ENCODE measurements at regions not wholly inside any gene's neighbourhood (a gene's known extent, or its start where the extent isn't known, plus 50 kb on each side); places are given as distances from the start of the nearest gene placed in this dataset.

DNA sequence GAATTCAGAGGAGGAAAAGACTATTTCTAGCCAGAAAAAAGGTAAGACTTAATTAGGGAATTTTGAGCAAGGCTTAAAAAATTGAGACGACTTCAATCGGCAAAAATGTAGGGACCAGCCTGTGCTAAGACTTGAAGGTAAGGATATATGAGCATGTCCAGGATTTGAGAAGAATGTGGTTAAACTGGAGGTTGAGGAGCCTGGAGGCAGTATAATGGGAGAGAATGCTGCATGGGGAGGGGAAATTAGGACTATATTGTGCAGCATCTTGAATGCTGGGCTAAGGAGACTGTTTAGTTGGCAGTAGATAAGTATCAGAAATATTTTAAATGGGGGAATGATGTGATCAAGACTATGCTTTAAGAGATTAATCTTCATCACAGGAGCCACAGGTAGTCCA is 53.1 kb upstream of the PCGF5 start:
- H4K20me1 ChIP-seq (ENCODE audit: insufficient read depth, low read length), result no peaks in the 10 kb centered on the region

DNA sequence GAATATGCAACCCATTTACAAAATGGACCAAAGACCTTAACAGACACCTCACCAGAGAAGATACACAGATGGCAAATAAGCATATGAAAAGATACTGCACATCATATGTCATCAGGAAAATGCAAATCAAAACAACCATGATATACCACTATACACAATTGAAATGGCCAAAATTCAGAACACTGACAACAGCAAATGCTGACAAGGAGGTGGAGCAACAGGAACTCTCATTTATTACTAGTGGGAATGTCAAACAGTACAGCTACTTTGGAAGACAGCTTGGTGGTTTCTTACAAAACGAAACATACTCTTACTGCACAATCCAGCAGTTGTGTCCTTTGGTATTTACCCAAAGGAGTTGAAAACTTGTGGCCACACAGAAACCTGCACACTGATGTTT is 50.0 kb upstream of the PCGF5 start:
- H3K79me2 ChIP-seq (ENCODE audit: low read length), result peaks cover 96% of the 10 kb centered on the region
- no peak for DNase-seq
- no peaks in the 10 kb centered on the region for H3F3A ChIP-seq (ENCODE audit: insufficient read depth, low read length)
- H3K36me3 ChIP-seq (replicated peaks; ENCODE audit: insufficient read depth, low read length), result no peaks in the 10 kb centered on the region
- H3K9ac ChIP-seq (ENCODE audit: low read length), result no peak overlapping the region
- no peaks in the 10 kb centered on the region for H4K20me1 ChIP-seq (ENCODE audit: insufficient read depth, low read length)
- H3K4me3 ChIP-seq (ENCODE audit: low read length), result no peak overlapping the region
- no peak overlapping the region for H2AFZ ChIP-seq (ENCODE audit: low read length)
- H3K27ac ChIP-seq (ENCODE audit: low read length), result no peak overlapping the region
- no peak for TF ChIP-seq EZH2 (optimal IDR thresholded peaks at IDR 0.05; ENCODE audit: low read depth, low read length)
- TF ChIP-seq EZH2phosphoT487 (IDR thresholded peaks at IDR 0.05; ENCODE audit: low read length), result no peak
- TF ChIP-seq, protein P1, sequence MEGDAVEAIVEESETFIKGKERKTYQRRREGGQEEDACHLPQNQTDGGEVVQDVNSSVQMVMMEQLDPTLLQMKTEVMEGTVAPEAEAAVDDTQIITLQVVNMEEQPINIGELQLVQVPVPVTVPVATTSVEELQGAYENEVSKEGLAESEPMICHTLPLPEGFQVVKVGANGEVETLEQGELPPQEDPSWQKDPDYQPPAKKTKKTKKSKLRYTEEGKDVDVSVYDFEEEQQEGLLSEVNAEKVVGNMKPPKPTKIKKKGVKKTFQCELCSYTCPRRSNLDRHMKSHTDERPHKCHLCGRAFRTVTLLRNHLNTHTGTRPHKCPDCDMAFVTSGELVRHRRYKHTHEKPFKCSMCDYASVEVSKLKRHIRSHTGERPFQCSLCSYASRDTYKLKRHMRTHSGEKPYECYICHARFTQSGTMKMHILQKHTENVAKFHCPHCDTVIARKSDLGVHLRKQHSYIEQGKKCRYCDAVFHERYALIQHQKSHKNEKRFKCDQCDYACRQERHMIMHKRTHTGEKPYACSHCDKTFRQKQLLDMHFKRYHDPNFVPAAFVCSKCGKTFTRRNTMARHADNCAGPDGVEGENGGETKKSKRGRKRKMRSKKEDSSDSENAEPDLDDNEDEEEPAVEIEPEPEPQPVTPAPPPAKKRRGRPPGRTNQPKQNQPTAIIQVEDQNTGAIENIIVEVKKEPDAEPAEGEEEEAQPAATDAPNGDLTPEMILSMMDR (IDR thresholded peaks at IDR 0.05; ENCODE audit: low read length), result no peak
- H3K27me3 ChIP-seq (replicated peaks; ENCODE audit: insufficient read depth, low read length), result no peaks in the 10 kb centered on the region
- H3K4me1 ChIP-seq (ENCODE audit: low read length), result no peaks in the 10 kb centered on the region
- no peaks in the 10 kb centered on the region for H3K9me3 ChIP-seq (replicated peaks; ENCODE audit: insufficient read depth, low read length)
- no peak overlapping the region for H3K4me2 ChIP-seq (ENCODE audit: low read depth, low read length)
- no peaks in the 10 kb centered on the region; the same call in 1 of the 2 replicates for H3K9me2 ChIP-seq (replicated peaks; ENCODE audit: insufficient read depth, low read length)

More for the DNA sequence above, 53.1 kb upstream of the PCGF5 start:
- Histone ChIP-seq H3K36me3 (replicated peaks; ENCODE audit: insufficient read depth, low read length) (no peaks in the 10 kb centered on the region), H3K79me2 (ENCODE audit: low read length) (peaks cover 87% of the 10 kb centered on the region), H3F3A (ENCODE audit: insufficient read depth, low read length) (no peaks in the 10 kb centered on the region), H3K4me2 (ENCODE audit: low read depth, low read length) (no peak overlapping the region), H3K9ac (ENCODE audit: low read length) (no peak overlapping the region), H3K4me1 (ENCODE audit: low read length) (peaks cover 6% of the 10 kb centered on the region; the same call in 1 of the 2 replicates), H3K27ac (ENCODE audit: low read length) (no peak overlapping the region), H2AFZ (ENCODE audit: low read length) (no peak overlapping the region), H3K9me3 (replicated peaks; ENCODE audit: insufficient read depth, low read length) (no peaks in the 10 kb centered on the region), H3K27me3 (replicated peaks; ENCODE audit: insufficient read depth, low read length) (no peaks in the 10 kb centered on the region), H3K4me3 (ENCODE audit: low read length) (no peak overlapping the region), H3K9me2 (replicated peaks; ENCODE audit: insufficient read depth, low read length) (no peaks in the 10 kb centered on the region; the same call in 1 of the 2 replicates)
- DNase-seq, result no peak
- TF ChIP-seq, protein P1 (IDR thresholded peaks at IDR 0.05; ENCODE audit: low read length), result no peak
- no peak for TF ChIP-seq EZH2 (optimal IDR thresholded peaks at IDR 0.05; ENCODE audit: low read depth, low read length)
- no peak for TF ChIP-seq EZH2phosphoT487 (IDR thresholded peaks at IDR 0.05; ENCODE audit: low read length)
